WERI-Rb-1 (cell line): ENCODE measurements at regions not wholly inside any gene's neighbourhood (a gene's known extent, or its start where the extent isn't known, plus 50 kb on each side); places are given as distances from the start of the nearest gene placed in this dataset.

Experiments
- DNase-seq: peaks from one replicate; pipeline ENCODE4 v3.0.0-alpha.2; 2020
- H3K27ac ChIP-seq: fragments of 250-450 bp; sonication (Bioruptor Pico); 2 replicates; pipeline ENCODE4 v1.5.1; 2020; ENCODE audit warnings: mild to moderate bottlenecking, moderate library complexity
- H3K27me3 ChIP-seq: fragments of 250-450 bp; sonication (Bioruptor Pico); 2 replicates; pipeline ENCODE4 v1.5.1; 2021; ENCODE audit warnings: mild to moderate bottlenecking, low read depth, moderate library complexity; ENCODE audit not compliant: insufficient read depth, severe bottlenecking
- H3K36me3 ChIP-seq: fragments of 250-450 bp; sonication (Bioruptor Pico); 2 replicates; pipeline ENCODE4 v1.5.1; 2020; ENCODE audit warnings: mild to moderate bottlenecking, moderate library complexity
- H3K4me3 ChIP-seq: 2 replicates; pipeline ENCODE4 v1.5.1; 2011; ENCODE audit warnings: low read depth, mild to moderate bottlenecking, control low read depth, low read length
- H3K9me3 ChIP-seq: fragments of 250-450 bp; sonication (Bioruptor Pico); 2 replicates; pipeline ENCODE4 v1.5.1; 2021; ENCODE audit warnings: mild to moderate bottlenecking, moderate library complexity; ENCODE audit not compliant: severe bottlenecking
- TF ChIP-seq, protein P1 (sequence below): IDR thresholded peaks from 2 replicates; pipeline ENCODE4 v1.5.1; 2011; ENCODE audit warnings: low read depth, mild to moderate bottlenecking, control low read depth, inconsistent platforms, low read length

DNA sequence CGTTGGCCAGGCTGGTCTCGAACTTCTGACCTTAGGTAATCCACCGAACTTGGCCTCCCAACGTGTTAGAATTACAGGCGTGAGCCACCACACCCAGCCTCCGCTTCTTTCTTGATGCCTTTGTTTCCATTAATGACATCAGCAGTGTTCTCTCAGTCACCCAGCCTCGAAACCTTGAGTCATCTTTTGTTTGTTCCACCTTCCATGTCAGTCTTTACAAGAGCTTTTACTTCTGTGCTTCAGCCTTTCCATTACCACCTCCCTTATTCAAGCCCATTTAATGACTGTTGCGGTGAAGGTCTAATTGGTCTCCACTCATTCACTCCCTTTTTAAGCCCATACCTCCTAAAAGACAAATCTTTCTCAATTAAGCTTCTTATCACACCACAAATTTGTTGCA is 146.6 kb upstream of the ADGRL2 start:
- H3K27me3 ChIP-seq, result no peaks in the 10 kb centered on the region
- H3K36me3 ChIP-seq, result no peaks in the 10 kb centered on the region
- TF ChIP-seq, protein P1, sequence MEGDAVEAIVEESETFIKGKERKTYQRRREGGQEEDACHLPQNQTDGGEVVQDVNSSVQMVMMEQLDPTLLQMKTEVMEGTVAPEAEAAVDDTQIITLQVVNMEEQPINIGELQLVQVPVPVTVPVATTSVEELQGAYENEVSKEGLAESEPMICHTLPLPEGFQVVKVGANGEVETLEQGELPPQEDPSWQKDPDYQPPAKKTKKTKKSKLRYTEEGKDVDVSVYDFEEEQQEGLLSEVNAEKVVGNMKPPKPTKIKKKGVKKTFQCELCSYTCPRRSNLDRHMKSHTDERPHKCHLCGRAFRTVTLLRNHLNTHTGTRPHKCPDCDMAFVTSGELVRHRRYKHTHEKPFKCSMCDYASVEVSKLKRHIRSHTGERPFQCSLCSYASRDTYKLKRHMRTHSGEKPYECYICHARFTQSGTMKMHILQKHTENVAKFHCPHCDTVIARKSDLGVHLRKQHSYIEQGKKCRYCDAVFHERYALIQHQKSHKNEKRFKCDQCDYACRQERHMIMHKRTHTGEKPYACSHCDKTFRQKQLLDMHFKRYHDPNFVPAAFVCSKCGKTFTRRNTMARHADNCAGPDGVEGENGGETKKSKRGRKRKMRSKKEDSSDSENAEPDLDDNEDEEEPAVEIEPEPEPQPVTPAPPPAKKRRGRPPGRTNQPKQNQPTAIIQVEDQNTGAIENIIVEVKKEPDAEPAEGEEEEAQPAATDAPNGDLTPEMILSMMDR, result no peak
- H3K9me3 ChIP-seq, result no peaks in the 10 kb centered on the region
- DNase-seq, result no peak
- no peak overlapping the region for H3K4me3 ChIP-seq
- H3K27ac ChIP-seq, result no peak overlapping the region

DNA sequence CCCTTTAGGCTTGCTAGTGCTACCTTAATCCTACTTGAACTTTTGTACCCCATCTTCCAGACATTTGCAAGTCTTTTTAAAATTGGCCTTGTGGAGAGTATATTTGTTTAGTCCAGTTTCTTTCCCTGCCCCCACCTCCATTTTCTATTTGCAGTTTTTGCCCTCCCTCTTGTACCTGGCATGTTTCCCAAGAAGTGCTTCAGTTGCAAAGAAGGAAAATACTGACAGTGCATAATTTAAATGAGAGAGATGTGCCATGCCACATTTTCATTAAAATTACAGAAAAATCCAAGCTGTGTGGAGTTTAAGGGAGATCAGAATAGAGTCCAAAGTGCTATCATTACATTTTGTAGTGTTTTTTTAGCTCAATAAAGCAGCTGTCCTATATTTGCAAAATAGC is 150.0 kb upstream of the ADGRL2 start:
- Histone ChIP-seq H3K27ac (no peak overlapping the region), H3K27me3 (no peaks in the 10 kb centered on the region), H3K9me3 (no peaks in the 10 kb centered on the region), H3K36me3 (no peaks in the 10 kb centered on the region), H3K4me3 (no peak overlapping the region)
- no peak for DNase-seq
- TF ChIP-seq, protein P1, result no peak

DNA sequence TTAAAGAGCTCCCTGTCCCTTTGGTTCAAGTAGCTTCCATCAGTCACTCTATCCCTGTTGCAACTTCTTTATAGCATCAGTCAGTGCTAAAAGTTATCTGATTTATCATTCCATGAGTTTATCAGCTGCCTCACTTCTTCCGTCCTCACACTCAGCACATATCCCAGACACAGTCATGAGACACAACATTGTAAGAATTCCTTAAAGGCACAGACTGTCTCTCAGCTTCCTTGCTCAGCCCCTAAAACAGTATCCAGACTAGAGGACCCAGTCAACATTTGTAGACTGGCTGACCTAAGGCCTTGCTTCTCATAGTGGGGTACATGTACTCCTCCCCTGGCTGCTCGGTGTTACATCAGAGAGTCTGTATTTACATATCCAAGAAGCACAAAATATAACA is 164.9 kb upstream of the ADGRL2 start:
- H3K27ac ChIP-seq, result no peak overlapping the region
- TF ChIP-seq, protein P1, result no peak

DNA sequence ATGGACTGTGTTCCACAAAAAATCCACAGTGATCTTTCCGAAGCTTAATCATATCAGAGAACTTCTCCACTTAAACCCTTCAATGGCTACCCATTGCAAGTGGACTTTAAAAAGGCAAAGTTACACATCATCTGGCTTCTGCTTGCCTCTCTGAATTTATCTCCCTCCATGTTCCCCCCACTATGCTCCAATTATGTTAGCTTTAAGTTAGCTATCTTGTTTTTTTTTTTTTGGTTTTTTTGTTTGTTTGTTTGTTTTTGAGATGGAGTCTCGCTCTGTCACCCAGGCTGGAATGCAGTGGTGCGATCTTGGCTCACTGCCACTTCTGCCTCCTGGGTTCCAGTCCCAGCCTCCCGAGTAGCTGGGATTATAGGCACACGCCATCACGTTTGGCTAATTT is 166.4 kb upstream of the ADGRL2 start:
- no peak for DNase-seq
- no peak overlapping the region for H3K4me3 ChIP-seq
- TF ChIP-seq, protein P1, result no peak
- H3K36me3 ChIP-seq, result no peaks in the 10 kb centered on the region
- no peaks in the 10 kb centered on the region for H3K9me3 ChIP-seq
- no peak overlapping the region for H3K27ac ChIP-seq
- no peaks in the 10 kb centered on the region for H3K27me3 ChIP-seq

More for the DNA sequence above, 164.9 kb upstream of the ADGRL2 start:
- H3K4me3 ChIP-seq, result no peak overlapping the region
- no peaks in the 10 kb centered on the region for H3K36me3 ChIP-seq
- DNase-seq, result no peak
- no peaks in the 10 kb centered on the region for H3K9me3 ChIP-seq
- H3K27me3 ChIP-seq, result no peaks in the 10 kb centered on the region

DNA sequence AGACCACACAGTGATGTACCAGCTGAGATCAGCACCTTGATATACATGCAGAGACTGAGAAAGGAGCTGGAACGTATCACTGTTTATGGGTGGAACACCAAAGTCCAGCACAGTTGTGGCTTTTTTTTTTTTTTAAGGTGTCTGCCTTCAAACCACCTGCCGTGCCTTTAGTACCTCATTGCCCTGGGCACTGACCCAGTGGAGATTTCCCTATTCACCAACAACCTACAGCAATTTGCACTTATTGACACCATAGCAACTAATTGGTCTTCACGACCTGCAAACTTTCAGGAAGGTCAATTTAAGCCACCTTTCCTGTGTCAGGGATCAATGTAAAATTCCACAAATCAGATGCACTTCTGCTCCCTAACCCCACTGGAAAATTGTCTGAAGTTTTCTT is 181.6 kb upstream of the ADGRL2 start:
- TF ChIP-seq, protein P1, result no peak

DNA sequence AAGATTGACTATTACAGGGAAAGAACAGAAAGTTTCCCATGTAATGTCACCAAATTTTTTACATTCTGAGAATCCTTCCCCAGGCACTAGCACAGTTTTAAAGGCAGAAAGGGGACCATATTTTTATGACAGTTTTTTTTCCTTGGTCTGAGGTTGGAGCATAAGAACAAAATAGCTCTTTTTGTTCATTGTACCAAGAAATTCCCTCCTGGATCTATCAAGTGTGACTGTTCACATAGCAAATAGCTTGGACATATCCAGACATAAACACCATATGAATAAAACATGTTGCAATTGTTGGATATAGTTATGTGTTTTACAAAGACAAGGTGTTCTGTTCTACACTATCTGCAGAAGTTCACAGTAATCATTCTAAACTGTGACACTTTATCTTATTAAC is 182.4 kb upstream of the ADGRL2 start:
- Histone ChIP-seq H3K4me3 (no peak overlapping the region), H3K27ac (no peak overlapping the region), H3K36me3 (no peaks in the 10 kb centered on the region), H3K27me3 (no peaks in the 10 kb centered on the region), H3K9me3 (no peaks in the 10 kb centered on the region)
- no peak for DNase-seq
- TF ChIP-seq, protein P1, result no peak

More for the DNA sequence above, 181.6 kb upstream of the ADGRL2 start:
- DNase-seq, result no peak
- no peaks in the 10 kb centered on the region for H3K27me3 ChIP-seq
- no peak overlapping the region for H3K27ac ChIP-seq
- no peaks in the 10 kb centered on the region for H3K9me3 ChIP-seq
- no peak overlapping the region for H3K4me3 ChIP-seq
- H3K36me3 ChIP-seq, result no peaks in the 10 kb centered on the region
